ENCODE measurements at regions not wholly inside any gene's neighbourhood (a gene's known extent, or its start where the extent isn't known, plus 50 kb on each side); places are given as distances from the start of the nearest gene placed in this dataset.

DNA sequence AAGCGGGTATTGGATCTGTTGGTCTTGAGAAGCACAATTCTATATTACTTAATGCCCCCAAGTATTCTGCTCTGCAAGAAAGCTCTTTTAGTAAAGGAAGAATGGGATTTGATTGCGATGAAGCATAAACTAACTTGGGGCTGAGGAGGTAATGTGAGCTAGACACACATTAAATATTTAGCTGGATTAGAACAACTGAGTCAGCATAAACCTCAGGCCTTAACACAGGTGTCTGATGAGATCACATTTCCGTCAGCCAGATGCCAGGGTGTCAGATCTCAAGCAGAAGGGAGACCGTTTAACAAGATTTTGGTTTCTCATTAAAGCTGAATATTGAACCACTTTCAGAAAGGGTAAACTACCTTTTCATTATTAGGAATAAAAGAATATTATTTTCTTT, 94.5 kb downstream of the GYPC start:
- no peak for TF ChIP-seq EZH2 (IDR thresholded peaks at IDR 0.05; ENCODE audit: low read length, missing control alignments)
- TF ChIP-seq, protein P1, sequence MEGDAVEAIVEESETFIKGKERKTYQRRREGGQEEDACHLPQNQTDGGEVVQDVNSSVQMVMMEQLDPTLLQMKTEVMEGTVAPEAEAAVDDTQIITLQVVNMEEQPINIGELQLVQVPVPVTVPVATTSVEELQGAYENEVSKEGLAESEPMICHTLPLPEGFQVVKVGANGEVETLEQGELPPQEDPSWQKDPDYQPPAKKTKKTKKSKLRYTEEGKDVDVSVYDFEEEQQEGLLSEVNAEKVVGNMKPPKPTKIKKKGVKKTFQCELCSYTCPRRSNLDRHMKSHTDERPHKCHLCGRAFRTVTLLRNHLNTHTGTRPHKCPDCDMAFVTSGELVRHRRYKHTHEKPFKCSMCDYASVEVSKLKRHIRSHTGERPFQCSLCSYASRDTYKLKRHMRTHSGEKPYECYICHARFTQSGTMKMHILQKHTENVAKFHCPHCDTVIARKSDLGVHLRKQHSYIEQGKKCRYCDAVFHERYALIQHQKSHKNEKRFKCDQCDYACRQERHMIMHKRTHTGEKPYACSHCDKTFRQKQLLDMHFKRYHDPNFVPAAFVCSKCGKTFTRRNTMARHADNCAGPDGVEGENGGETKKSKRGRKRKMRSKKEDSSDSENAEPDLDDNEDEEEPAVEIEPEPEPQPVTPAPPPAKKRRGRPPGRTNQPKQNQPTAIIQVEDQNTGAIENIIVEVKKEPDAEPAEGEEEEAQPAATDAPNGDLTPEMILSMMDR (conservative IDR thresholded peaks at IDR 0.05 in 1 of 2, IDR thresholded peaks at IDR 0.05 in 1 of 2; ENCODE audit: low read depth in 1 of 2, low read length in 2 of 2): no peak
- no peaks in the 10 kb centered on the region for H3K9me3 ChIP-seq (ENCODE audit: control insufficient read depth, insufficient read depth, low read depth, low read length)
- no peaks in the 10 kb centered on the region for H3K79me2 ChIP-seq (ENCODE audit: control insufficient read depth, insufficient read depth, low read length)
- no peaks in the 10 kb centered on the region for H3K4me1 ChIP-seq (ENCODE audit: control insufficient read depth, extremely low read depth, insufficient read depth, low read length)
- H3K9ac ChIP-seq (ENCODE audit: insufficient read depth, low read length): no peak overlapping the region
- no peaks in the 10 kb centered on the region for H3K27me3 ChIP-seq (ENCODE audit: control insufficient read depth, insufficient read depth, low read length)
- no peak overlapping the region for H3K4me2 ChIP-seq (ENCODE audit: extremely low read depth, insufficient read depth, low read length)
- no peaks in the 10 kb centered on the region for H3K36me3 ChIP-seq (ENCODE audit: control insufficient read depth, insufficient read depth, low read length)
- H3K4me3 ChIP-seq (replicated peaks in 1 of 4; ENCODE audit: control extremely low read depth in 1 of 4, insufficient read depth in 1 of 4, low read depth in 3 of 4, low read length in 4 of 4): no peak overlapping the region
- no peak overlapping the region for H2AFZ ChIP-seq (ENCODE audit: low read length)
- H4K20me1 ChIP-seq (ENCODE audit: control insufficient read depth, extremely low read depth, insufficient read depth, low read length): no peaks in the 10 kb centered on the region
- no peak overlapping the region for H3K27ac ChIP-seq (ENCODE audit: insufficient read depth, low read length)
- DNase-seq (ENCODE audit: low read depth in 2 of 2): no peak

GRCh38 chr2:126751477-126751876, 95.5 kb downstream of the GYPC start:
- no peak for TF ChIP-seq EZH2 (IDR thresholded peaks at IDR 0.05; ENCODE audit: low read length, missing control alignments)
- TF ChIP-seq, protein P1 (conservative IDR thresholded peaks at IDR 0.05 in 1 of 2, IDR thresholded peaks at IDR 0.05 in 1 of 2; ENCODE audit: low read depth in 1 of 2, low read length in 2 of 2): no peak
- no peak for DNase-seq (ENCODE audit: low read depth in 2 of 2)
- Histone ChIP-seq H4K20me1 (ENCODE audit: control insufficient read depth, extremely low read depth, insufficient read depth, low read length) (no peaks in the 10 kb centered on the region), H3K4me2 (ENCODE audit: extremely low read depth, insufficient read depth, low read length) (no peak overlapping the region), H3K9me3 (ENCODE audit: control insufficient read depth, insufficient read depth, low read depth, low read length) (no peaks in the 10 kb centered on the region), H3K27me3 (ENCODE audit: control insufficient read depth, insufficient read depth, low read length) (no peaks in the 10 kb centered on the region), H3K36me3 (ENCODE audit: control insufficient read depth, insufficient read depth, low read length) (no peaks in the 10 kb centered on the region), H3K79me2 (ENCODE audit: control insufficient read depth, insufficient read depth, low read length) (no peaks in the 10 kb centered on the region), H3K9ac (ENCODE audit: insufficient read depth, low read length) (no peak overlapping the region), H3K27ac (ENCODE audit: insufficient read depth, low read length) (no peak overlapping the region), H3K4me3 (replicated peaks in 1 of 4; ENCODE audit: control extremely low read depth in 1 of 4, insufficient read depth in 1 of 4, low read depth in 3 of 4, low read length in 4 of 4) (no peak overlapping the region), H3K4me1 (ENCODE audit: control insufficient read depth, extremely low read depth, insufficient read depth, low read length) (no peaks in the 10 kb centered on the region), H2AFZ (ENCODE audit: low read length) (no peak overlapping the region)

DNA sequence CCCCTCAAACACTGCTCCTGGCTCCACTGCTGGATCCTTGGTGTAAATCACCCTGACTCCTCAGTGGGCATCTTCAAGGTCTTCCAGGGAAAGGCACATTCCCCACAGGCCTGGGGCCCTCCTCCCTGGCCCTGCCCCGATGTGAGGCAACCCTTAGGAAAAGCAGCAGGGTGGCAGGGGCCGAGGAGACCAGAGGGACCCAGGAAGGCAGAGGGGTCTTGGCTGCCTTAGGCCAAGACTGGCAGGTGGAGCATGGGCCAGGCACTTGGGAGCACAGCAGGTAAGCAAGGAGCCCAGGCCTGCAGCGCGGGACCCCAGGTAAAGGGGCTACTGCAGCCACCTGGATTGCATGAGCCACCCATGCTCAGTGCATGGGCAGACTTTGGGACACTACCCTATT, 96.9 kb downstream of the GYPC start:
- H3K9ac ChIP-seq (ENCODE audit: insufficient read depth, low read length): no peak overlapping the region
- TF ChIP-seq, protein P1 (conservative IDR thresholded peaks at IDR 0.05 in 1 of 2, IDR thresholded peaks at IDR 0.05 in 1 of 2; ENCODE audit: low read depth in 1 of 2, low read length in 2 of 2): no peak
- no peak for TF ChIP-seq EZH2 (IDR thresholded peaks at IDR 0.05; ENCODE audit: low read length, missing control alignments)
- DNase-seq (ENCODE audit: low read depth in 2 of 2): no peak
- H3K27me3 ChIP-seq (ENCODE audit: control insufficient read depth, insufficient read depth, low read length): no peaks in the 10 kb centered on the region
- no peak overlapping the region for H3K4me3 ChIP-seq (replicated peaks in 1 of 4; ENCODE audit: control extremely low read depth in 1 of 4, insufficient read depth in 1 of 4, low read depth in 3 of 4, low read length in 4 of 4)
- no peak overlapping the region for H2AFZ ChIP-seq (ENCODE audit: low read length)
- H3K4me2 ChIP-seq (ENCODE audit: extremely low read depth, insufficient read depth, low read length): no peak overlapping the region
- H4K20me1 ChIP-seq (ENCODE audit: control insufficient read depth, extremely low read depth, insufficient read depth, low read length): no peaks in the 10 kb centered on the region
- H3K79me2 ChIP-seq (ENCODE audit: control insufficient read depth, insufficient read depth, low read length): no peaks in the 10 kb centered on the region
- H3K27ac ChIP-seq (ENCODE audit: insufficient read depth, low read length): no peak overlapping the region
- no peaks in the 10 kb centered on the region for H3K36me3 ChIP-seq (ENCODE audit: control insufficient read depth, insufficient read depth, low read length)
- H3K4me1 ChIP-seq (ENCODE audit: control insufficient read depth, extremely low read depth, insufficient read depth, low read length): no peaks in the 10 kb centered on the region
- no peaks in the 10 kb centered on the region for H3K9me3 ChIP-seq (ENCODE audit: control insufficient read depth, insufficient read depth, low read depth, low read length)
